GM12864 (cell line): ENCODE measurements at regions not wholly inside any gene's neighbourhood (a gene's known extent, or its start where the extent isn't known, plus 50 kb on each side); places are given as distances from the start of the nearest gene placed in this dataset.

Experiments
- DNase-seq: peaks from one replicate; pipeline ENCODE4 v3.0.0-alpha.2; 2011; ENCODE audit warnings: low read depth
- H3K4me3 ChIP-seq: 2 replicates; pipeline ENCODE4 v1.5.1; 2011; ENCODE audit warnings: mild to moderate bottlenecking, low read depth, low read length, control low read depth
- TF ChIP-seq, protein P1 (sequence below): IDR thresholded peaks from 2 replicates; pipeline ENCODE4 v1.5.1; 2011; ENCODE audit warnings: low read depth, mild to moderate bottlenecking, moderate library complexity, low read length, control low read depth, inconsistent platforms; ENCODE audit errors: missing control alignments

DNA sequence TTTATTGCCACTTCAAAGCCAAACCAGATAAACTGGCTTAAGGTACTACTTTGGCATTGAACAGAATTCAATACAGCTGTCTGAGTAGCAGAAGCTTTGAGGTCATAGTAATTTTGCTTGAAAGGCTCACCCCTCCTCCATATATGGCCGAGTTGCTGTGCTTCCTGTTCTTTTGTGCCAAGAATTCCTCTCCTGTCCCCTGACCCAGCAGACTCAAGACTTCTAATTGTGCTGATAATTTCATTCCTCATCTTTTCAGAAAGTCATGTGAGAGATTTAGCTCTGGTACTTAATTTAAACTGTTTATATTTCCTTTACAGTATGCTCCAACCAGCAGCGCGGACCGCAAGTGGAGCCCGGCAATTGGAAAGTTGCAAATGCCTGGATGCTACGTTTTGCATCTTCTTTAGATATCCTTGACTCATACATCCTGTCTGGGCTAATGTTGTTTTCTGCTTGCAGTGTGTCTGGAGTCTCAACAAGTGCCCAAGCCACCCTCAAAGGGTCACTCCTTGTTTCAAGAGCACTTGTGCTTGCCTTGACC lies 373.4 kb downstream of the PDGFC start:
- TF ChIP-seq, protein P1, sequence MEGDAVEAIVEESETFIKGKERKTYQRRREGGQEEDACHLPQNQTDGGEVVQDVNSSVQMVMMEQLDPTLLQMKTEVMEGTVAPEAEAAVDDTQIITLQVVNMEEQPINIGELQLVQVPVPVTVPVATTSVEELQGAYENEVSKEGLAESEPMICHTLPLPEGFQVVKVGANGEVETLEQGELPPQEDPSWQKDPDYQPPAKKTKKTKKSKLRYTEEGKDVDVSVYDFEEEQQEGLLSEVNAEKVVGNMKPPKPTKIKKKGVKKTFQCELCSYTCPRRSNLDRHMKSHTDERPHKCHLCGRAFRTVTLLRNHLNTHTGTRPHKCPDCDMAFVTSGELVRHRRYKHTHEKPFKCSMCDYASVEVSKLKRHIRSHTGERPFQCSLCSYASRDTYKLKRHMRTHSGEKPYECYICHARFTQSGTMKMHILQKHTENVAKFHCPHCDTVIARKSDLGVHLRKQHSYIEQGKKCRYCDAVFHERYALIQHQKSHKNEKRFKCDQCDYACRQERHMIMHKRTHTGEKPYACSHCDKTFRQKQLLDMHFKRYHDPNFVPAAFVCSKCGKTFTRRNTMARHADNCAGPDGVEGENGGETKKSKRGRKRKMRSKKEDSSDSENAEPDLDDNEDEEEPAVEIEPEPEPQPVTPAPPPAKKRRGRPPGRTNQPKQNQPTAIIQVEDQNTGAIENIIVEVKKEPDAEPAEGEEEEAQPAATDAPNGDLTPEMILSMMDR, result no peak
- no peak for DNase-seq
- H3K4me3 ChIP-seq, result no peak overlapping the region

DNA sequence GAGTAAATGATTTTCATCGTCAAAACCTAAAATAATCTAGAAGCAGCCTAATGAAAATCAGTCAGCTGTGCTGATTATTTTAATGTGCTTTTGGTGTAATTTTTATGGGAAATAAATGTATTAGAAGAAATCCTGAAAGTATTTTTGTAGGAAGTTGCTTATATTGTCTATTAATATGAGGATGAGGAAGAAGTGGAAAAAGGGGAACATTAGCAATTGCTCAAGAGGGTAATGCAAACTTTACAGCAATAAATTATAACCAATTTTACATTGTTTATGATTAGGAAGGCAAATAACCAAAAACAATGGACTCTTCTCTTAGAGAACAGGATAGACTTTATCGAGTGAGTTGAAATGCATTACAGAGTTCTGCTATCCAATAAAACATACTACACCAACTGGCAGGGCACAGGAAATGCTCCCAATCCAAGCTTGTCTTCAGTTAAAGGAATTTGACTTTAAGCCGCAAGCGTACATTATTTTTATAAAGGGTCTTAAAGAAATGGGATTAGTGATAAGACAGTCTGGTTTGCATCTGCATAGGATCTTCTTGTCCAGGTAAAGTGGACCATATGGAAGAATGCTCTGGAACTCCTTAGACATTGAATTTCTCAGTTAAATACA lies 374.8 kb downstream of the PDGFC start:
- H3K4me3 ChIP-seq, result no peak overlapping the region
- DNase-seq, result no peak
- TF ChIP-seq, protein P1, result no peak

DNA sequence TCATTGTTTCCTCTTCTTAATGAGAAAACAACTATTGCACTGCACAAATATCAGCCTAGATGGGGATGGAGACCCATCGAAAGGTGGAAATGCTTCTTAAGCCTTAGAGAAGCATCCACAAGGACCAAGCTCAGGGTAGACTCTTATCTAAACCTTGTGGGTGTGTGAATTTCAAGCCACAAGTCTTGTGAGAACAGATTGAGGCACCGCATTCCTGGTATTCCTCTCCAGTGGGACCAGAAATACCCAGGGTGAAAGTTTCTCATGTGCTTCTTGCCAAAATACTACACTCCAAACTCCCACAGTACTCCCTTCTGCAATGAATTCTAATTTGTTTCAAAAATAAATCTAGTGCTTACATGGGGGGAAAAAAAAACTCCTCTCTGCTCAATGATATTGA lies 375.6 kb downstream of the PDGFC start:
- H3K4me3 ChIP-seq, result no peak overlapping the region
- TF ChIP-seq, protein P1, result no peak
- DNase-seq, result no peak

DNA sequence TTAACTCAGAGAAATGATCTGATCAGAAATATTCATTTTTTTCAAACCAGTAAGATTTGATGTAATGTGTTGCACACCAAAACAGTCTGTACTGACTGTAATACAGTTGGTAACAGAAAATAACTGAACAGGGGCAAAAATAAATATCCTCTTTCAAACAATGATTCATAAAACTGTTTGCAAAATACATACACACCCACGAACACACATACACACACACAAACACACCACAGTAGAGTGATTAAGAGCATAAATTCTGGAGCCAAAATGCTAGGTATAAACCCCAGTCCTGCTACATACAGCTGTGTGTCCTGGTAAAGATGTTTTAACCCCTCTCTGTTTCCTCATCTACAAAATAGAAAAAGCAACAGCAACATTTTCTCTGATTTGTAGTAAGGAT lies 376.6 kb downstream of the PDGFC start:
- no peak overlapping the region for H3K4me3 ChIP-seq
- DNase-seq, result no peak
- TF ChIP-seq, protein P1, result no peak

DNA sequence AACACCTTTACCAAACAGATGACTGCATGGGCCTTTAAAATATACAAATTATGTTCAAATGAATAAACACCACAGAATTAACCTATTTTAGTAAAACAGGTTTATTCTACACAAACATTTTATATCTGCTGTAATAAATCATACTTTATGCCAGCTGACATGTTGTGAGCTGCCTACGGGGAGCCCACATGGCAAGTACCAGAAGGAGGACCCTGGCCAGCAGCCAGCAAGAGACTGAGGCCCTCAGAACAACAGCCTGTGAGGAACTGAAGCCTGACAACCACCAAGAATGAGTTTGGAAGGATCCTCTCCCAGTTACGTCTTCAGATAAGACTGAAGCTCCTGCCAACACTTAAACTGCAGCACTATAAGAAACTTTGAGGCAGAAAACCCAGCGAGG lies 377.0 kb downstream of the PDGFC start:
- TF ChIP-seq, protein P1, result no peak
- no peak for DNase-seq
- H3K4me3 ChIP-seq, result no peak overlapping the region

DNA sequence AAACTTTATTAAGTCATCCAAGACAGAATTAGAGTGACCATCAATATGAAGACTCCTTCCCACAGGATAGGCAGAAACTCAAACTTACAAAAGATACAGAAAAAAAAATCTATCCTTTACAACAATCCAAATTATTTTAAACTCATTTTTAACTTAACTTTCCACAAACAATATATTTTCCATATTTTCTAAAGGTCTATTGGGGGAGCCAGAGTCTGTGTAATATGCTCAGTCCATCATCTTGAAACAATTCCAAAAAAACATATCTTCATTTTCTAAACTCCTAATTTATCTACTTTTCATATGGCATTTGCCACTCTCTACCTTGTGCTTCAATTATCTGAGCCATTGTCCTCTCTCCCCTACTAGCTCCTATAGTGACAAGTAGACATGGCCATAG lies 378.1 kb downstream of the PDGFC start:
- TF ChIP-seq, protein P1, result no peak
- H3K4me3 ChIP-seq, result no peak overlapping the region
- no peak for DNase-seq

DNA sequence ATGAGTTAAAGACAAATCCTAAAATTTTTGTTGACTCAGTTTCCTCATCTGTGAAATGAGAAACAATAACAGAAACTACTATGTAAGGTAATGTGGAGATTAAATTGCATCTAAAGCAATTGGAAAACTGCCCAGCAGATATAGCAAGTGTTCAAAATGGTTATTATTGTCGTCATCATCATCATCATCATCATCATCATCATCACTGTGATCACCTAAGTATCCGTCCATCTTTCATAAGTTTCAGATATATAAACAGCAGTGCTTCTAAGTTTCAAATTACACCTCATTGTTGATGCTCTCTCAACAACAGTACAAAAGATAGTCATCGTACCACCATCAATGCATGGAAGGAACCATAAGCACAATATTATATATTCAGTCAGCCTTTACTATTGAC lies 379.9 kb downstream of the PDGFC start:
- DNase-seq, result no peak
- no peak overlapping the region for H3K4me3 ChIP-seq
- TF ChIP-seq, protein P1, result no peak
